OCI-LY1 (cell line): ENCODE measurements at regions not wholly inside any gene's neighbourhood (a gene's known extent, or its start where the extent isn't known, plus 50 kb on each side); places are given as distances from the start of the nearest gene placed in this dataset.

Experiments used
- H2AFZ ChIP-seq: fragments of 200-600 bp; sonication (generic), shearing (Covaris generic); 2 replicates; pipeline ENCODE4 v1.6.0; 2014; ENCODE audit warnings: antibody characterized with exemption, mild to moderate bottlenecking, low read length
- H3F3A ChIP-seq: fragments of 200-600 bp; sonication (generic), shearing (Covaris generic); 2 replicates; pipeline ENCODE4 v1.6.0; 2014; ENCODE audit warnings: mild to moderate bottlenecking, antibody characterized with exemption, low read length, moderate library complexity; ENCODE audit not compliant: insufficient read depth
- H3K27ac ChIP-seq: fragments of 200-600 bp; sonication (generic); 2 replicates; pipeline ENCODE4 v1.5.1; 2014; ENCODE audit warnings: low read length, mixed run types, mild to moderate bottlenecking, low read depth; ENCODE audit not compliant: poor library complexity, severe bottlenecking
- H3K27me3 ChIP-seq: fragments of 200-600 bp; sonication (generic); 2 replicates; pipeline ENCODE4 v1.6.0; 2014; ENCODE audit warnings: antibody characterized with exemption, mild to moderate bottlenecking, low read length, moderate library complexity; ENCODE audit not compliant: insufficient read depth
- H3K36me3 ChIP-seq: fragments of 200-600 bp; sonication (generic); 2 replicates; pipeline ENCODE4 v1.6.1; 2014; ENCODE audit warnings: mild to moderate bottlenecking, antibody characterized with exemption, low read length, moderate library complexity, mixed read lengths; ENCODE audit not compliant: insufficient read depth
- H3K4me1 ChIP-seq: fragments of 200-600 bp; sonication (generic); 2 replicates; pipeline ENCODE4 v1.5.1; 2014; ENCODE audit warnings: mild to moderate bottlenecking, low read length, moderate library complexity; ENCODE audit not compliant: insufficient read depth, severe bottlenecking
- H3K4me2 ChIP-seq: fragments of 200-600 bp; sonication (generic), shearing (Covaris generic); 2 replicates; pipeline ENCODE4 v1.6.1; 2014; ENCODE audit warnings: low read length
- H3K4me3 ChIP-seq: fragments of 200-600 bp; sonication (generic); 2 replicates; pipeline ENCODE4 v1.5.1; 2014; ENCODE audit warnings: low read length, low read depth, mild to moderate bottlenecking, mixed read lengths; ENCODE audit not compliant: poor library complexity, severe bottlenecking
- H3K79me2 ChIP-seq: fragments of 200-600 bp; shearing (Covaris generic); 2 replicates; pipeline ENCODE4 v1.6.1; 2016; ENCODE audit warnings: mixed run types, low read length, mixed read lengths; ENCODE audit not compliant: insufficient read depth
- H3K9ac ChIP-seq: fragments of 200-600 bp; sonication (generic), shearing (Covaris generic); 2 replicates; pipeline ENCODE4 v1.6.1; 2014; ENCODE audit warnings: mild to moderate bottlenecking, low read length, mixed read lengths
- H3K9me2 ChIP-seq: fragments of 200-600 bp; sonication (generic), shearing (Covaris generic); 2 replicates; pipeline ENCODE4 v1.6.1; 2014; ENCODE audit warnings: low read depth, mild to moderate bottlenecking, low read length, mixed read lengths
- H3K9me3 ChIP-seq: fragments of 200-600 bp; shearing (Covaris generic); 2 replicates; pipeline ENCODE4 v1.6.1; 2014; ENCODE audit warnings: low read length, mixed read lengths
- H4K20me1 ChIP-seq: fragments of 200-600 bp; sonication (generic), shearing (Covaris generic); 2 replicates; pipeline ENCODE4 v1.6.0; 2016; ENCODE audit warnings: mild to moderate bottlenecking, low read length; ENCODE audit not compliant: insufficient read depth
- EZH2 ChIP-seq: fragments of 200-600 bp; sonication (generic), shearing (Covaris generic); IDR thresholded peaks from 2 replicates; pipeline ENCODE4 v1.8.0; 2017; ENCODE audit warnings: borderline replicate concordance, mixed run types, mild to moderate bottlenecking, antibody characterized with exemption, low read length, moderate library complexity, mixed read lengths
- TF ChIP-seq, protein P1 (sequence below): fragments of 200-600 bp; sonication (generic), shearing (Covaris generic); IDR thresholded peaks from 2 replicates; pipeline ENCODE4 v1.5.1; 2017; ENCODE audit warnings: mild to moderate bottlenecking, antibody characterized with exemption, low read length, moderate library complexity, mixed read lengths

- TF ChIP-seq EZH2, result no peak
- TF ChIP-seq, protein P1, sequence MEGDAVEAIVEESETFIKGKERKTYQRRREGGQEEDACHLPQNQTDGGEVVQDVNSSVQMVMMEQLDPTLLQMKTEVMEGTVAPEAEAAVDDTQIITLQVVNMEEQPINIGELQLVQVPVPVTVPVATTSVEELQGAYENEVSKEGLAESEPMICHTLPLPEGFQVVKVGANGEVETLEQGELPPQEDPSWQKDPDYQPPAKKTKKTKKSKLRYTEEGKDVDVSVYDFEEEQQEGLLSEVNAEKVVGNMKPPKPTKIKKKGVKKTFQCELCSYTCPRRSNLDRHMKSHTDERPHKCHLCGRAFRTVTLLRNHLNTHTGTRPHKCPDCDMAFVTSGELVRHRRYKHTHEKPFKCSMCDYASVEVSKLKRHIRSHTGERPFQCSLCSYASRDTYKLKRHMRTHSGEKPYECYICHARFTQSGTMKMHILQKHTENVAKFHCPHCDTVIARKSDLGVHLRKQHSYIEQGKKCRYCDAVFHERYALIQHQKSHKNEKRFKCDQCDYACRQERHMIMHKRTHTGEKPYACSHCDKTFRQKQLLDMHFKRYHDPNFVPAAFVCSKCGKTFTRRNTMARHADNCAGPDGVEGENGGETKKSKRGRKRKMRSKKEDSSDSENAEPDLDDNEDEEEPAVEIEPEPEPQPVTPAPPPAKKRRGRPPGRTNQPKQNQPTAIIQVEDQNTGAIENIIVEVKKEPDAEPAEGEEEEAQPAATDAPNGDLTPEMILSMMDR, result no peak; the same call in 1 of the 2 replicates
Observed at GRCh38 chr1:63063367-63063766, 259.0 kb upstream of the FOXD3 start.

DNA sequence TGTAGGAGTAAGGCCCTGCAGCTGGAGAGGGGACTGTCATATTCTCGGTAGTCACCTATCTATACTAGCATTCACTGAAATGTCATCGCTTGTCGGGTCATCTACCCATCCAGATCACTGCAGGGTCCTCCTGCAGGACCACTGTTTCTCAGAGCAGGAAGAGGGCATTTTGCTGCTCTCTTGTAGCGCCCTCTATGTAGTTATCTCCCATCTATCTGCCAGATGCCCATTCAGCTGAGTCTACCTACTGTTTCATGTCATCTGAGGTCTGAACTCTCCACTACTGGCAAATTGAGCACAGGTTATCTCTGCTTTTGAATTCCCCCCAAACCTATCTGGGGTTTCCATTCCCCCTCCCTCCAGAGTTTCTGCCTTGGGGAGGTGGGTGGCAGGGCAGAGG lies 258.2 kb upstream of the FOXD3 start:
- Histone ChIP-seq H3K9me3 (no peaks in the 10 kb centered on the region), H3K4me2 (no peak overlapping the region), H3K4me1 (no peaks in the 10 kb centered on the region), H3K27ac (no peak overlapping the region), H4K20me1 (no peaks in the 10 kb centered on the region), H2AFZ (no peak overlapping the region), H3K4me3 (no peak overlapping the region), H3K27me3 (no peaks in the 10 kb centered on the region), H3K9ac (no peak overlapping the region), H3F3A (no peaks in the 10 kb centered on the region), H3K79me2 (no peaks in the 10 kb centered on the region), H3K36me3 (no peaks in the 10 kb centered on the region), H3K9me2 (no peaks in the 10 kb centered on the region)
- TF ChIP-seq, protein P1, result no peak
- TF ChIP-seq EZH2, result no peak

More at GRCh38 chr1:63063367-63063766, 259.0 kb upstream of the FOXD3 start:
- Histone ChIP-seq H3K9me3 (no peaks in the 10 kb centered on the region), H3K4me2 (no peak overlapping the region), H3K27ac (no peak overlapping the region), H4K20me1 (no peaks in the 10 kb centered on the region), H2AFZ (no peak overlapping the region), H3K79me2 (no peaks in the 10 kb centered on the region), H3K4me1 (no peaks in the 10 kb centered on the region), H3K9ac (no peak overlapping the region), H3K27me3 (no peaks in the 10 kb centered on the region), H3K9me2 (no peaks in the 10 kb centered on the region), H3F3A (no peaks in the 10 kb centered on the region), H3K36me3 (no peaks in the 10 kb centered on the region), H3K4me3 (no peak overlapping the region)

GRCh38 chr1:63068626-63069025 lies 253.7 kb upstream of the FOXD3 start:
- Histone ChIP-seq H3K9ac (no peak overlapping the region), H3K79me2 (no peaks in the 10 kb centered on the region), H3K4me2 (no peak overlapping the region), H3K27me3 (no peaks in the 10 kb centered on the region), H3K9me2 (no peaks in the 10 kb centered on the region), H3F3A (no peaks in the 10 kb centered on the region), H4K20me1 (no peaks in the 10 kb centered on the region), H3K36me3 (no peaks in the 10 kb centered on the region), H3K4me1 (no peaks in the 10 kb centered on the region), H3K4me3 (no peak overlapping the region), H3K9me3 (no peaks in the 10 kb centered on the region), H2AFZ (no peak overlapping the region), H3K27ac (no peak overlapping the region)
- no peak for TF ChIP-seq EZH2
- TF ChIP-seq, protein P1, result no peak
